ENCODE measurements at regions not wholly inside any gene's neighbourhood (a gene's known extent, or its start where the extent isn't known, plus 50 kb on each side); places are given as distances from the start of the nearest gene placed in this dataset. TPM values are rescaled to one million over a fixed set of nuclear protein-coding genes. Genes with fewer than 3 reads are reported as not detected.

DNA sequence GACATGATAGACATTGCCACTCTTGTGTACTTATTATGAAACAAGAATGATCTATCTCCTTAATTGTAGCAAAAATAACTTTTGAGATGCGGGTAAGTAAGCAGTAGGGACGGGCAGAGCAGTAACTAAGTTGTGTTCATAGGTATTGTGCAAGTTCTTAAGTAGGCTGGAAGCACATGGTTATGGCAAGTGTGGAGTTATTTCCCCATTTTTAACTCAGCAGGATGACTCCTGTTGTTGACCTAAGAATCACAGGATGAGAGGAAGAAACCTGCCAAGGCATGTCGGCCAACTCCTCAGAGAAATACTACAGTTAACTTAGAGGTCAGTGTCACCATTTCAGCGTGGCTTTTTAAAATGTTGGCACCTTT, 51.1 kb upstream of the FN1 start:
- TF ChIP-seq, protein P1, sequence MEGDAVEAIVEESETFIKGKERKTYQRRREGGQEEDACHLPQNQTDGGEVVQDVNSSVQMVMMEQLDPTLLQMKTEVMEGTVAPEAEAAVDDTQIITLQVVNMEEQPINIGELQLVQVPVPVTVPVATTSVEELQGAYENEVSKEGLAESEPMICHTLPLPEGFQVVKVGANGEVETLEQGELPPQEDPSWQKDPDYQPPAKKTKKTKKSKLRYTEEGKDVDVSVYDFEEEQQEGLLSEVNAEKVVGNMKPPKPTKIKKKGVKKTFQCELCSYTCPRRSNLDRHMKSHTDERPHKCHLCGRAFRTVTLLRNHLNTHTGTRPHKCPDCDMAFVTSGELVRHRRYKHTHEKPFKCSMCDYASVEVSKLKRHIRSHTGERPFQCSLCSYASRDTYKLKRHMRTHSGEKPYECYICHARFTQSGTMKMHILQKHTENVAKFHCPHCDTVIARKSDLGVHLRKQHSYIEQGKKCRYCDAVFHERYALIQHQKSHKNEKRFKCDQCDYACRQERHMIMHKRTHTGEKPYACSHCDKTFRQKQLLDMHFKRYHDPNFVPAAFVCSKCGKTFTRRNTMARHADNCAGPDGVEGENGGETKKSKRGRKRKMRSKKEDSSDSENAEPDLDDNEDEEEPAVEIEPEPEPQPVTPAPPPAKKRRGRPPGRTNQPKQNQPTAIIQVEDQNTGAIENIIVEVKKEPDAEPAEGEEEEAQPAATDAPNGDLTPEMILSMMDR (IDR thresholded peaks at IDR 0.05) = no peak
- no peak for TF ChIP-seq EP300 (IDR thresholded peaks at IDR 0.05)
- no peak for TF ChIP-seq POLR2A (IDR thresholded peaks at IDR 0.05)
- no peak for DNase-seq
- H3K9me3 ChIP-seq = no peaks in the 10 kb centered on the region
- H3K36me3 ChIP-seq = no peaks in the 10 kb centered on the region
- H3K27me3 ChIP-seq = no peaks in the 10 kb centered on the region
- no peaks in the 10 kb centered on the region for H3K4me1 ChIP-seq (ENCODE audit: insufficient read depth)
- 72 to 78% (median 76%) methylated on average over 4 of the region's 4 CpGs for WGBS, 3 donors
- H3K27ac ChIP-seq = no peak overlapping the region
- H3K4me3 ChIP-seq = no peak overlapping the region
- intact Hi-C loops (cut with DNase I) = no loop called here

DNA sequence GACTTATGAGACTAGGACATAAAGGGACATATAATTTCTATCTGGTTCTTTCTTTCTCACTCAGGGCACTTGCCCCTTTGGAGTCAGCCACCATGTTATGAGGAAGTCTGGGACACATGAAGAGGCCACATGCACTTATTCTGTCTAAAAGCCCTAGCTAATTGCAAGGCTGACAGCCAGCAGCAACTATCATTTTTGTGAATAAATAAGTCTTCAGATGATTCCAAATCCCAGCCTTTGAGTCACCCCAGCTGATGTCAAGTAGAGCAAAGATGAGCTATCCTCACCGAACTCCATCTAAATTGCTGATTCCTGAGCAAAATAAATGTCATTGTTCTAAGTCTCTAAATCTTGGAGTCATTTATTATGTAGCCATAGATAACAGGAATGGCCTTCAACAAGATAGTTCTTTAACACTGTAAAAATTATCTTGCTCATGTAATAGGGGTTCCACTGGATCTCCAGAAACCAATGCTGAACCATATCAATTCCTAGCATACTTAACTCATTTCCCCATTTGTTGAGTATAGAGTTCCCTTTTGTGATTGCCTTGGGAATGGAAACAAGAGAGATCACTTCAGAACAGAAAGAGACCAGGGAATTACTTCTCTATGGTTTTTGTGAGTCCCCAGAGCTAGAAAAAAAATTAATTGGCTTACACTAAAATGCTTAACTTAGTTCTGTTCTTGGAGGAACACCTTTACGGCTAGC, 50.6 kb upstream of the FN1 start:
- Histone ChIP-seq H3K9me3 (no peaks in the 10 kb centered on the region), H3K36me3 (no peaks in the 10 kb centered on the region), H3K27ac (no peak overlapping the region), H3K4me3 (no peak overlapping the region), H3K4me1 (ENCODE audit: insufficient read depth) (no peaks in the 10 kb centered on the region), H3K27me3 (no peaks in the 10 kb centered on the region)
- DNase-seq = no peak
- intact Hi-C loops (cut with DNase I) = no loop called here
- TF ChIP-seq, protein P1 (IDR thresholded peaks at IDR 0.05) = no peak
- TF ChIP-seq EP300 (IDR thresholded peaks at IDR 0.05) (no peak), POLR2A (IDR thresholded peaks at IDR 0.05) (no peak)
- 91 to 99% (median 97%) methylated on average over 2 of the region's 2 CpGs for WGBS, 3 donors

Small RNA genes lying in the stretch of these regions (small RNA-seq; reads per million reads assigned to genes)
- not detected for gene AC093850.1

All from ovary (tissue), 7 donors.